ENCODE measurements at regions not wholly inside any gene's neighbourhood (a gene's known extent, or its start where the extent isn't known, plus 50 kb on each side); places are given as distances from the start of the nearest gene placed in this dataset.

- H3K4me3 ChIP-seq, result no peak overlapping the region
- H3K27me3 ChIP-seq, result no peaks in the 10 kb centered on the region
- DNase-seq (ENCODE audit: extremely low spot score), result peak; percentile 14
- no peaks in the 10 kb centered on the region for H3K9me3 ChIP-seq
- no peaks in the 10 kb centered on the region for H3K36me3 ChIP-seq
- TF ChIP-seq EP300 (IDR thresholded peaks at IDR 0.05) (no peak), POLR2AphosphoS5 (IDR thresholded peaks at IDR 0.05) (no peak), CTCF (IDR thresholded peaks at IDR 0.05) (no peak), POLR2A (IDR thresholded peaks at IDR 0.05; ENCODE audit: low read depth) (no peak)
- intact Hi-C loops (cut with DNase I), result no loop called here
- H3K27ac ChIP-seq (replicated peaks in 1 of 4), result peak overlapping the region; percentile 27 to 56 (median 48)
- 47% methylated on average over 2 of the region's 2 CpGs for WGBS
- H3K4me1 ChIP-seq, result peaks cover 5 to 49% (median 44%) of the 10 kb centered on the region in 4 donors
Observed at GRCh38 chr10:59077855-59078254, 98.6 kb upstream of the PHYHIPL start.

GRCh38 chr10:59078978-59079377 lies 97.5 kb upstream of the PHYHIPL start:
- no peaks in the 10 kb centered on the region for H3K36me3 ChIP-seq
- peaks cover 5 to 49% (median 44%) of the 10 kb centered on the region in 4 donors for H3K4me1 ChIP-seq
- H3K27me3 ChIP-seq, result no peaks in the 10 kb centered on the region
- 81% methylated on average over 1 of the region's 1 CpG for WGBS
- peak; percentile 3 for DNase-seq (ENCODE audit: extremely low spot score)
- no peaks in the 10 kb centered on the region for H3K9me3 ChIP-seq
- H3K4me3 ChIP-seq, result no peak overlapping the region
- peak overlapping the region; percentile 27 to 56 (median 48) for H3K27ac ChIP-seq (replicated peaks in 1 of 4)
- TF ChIP-seq EP300 (IDR thresholded peaks at IDR 0.05), result no peak
- TF ChIP-seq CTCF (IDR thresholded peaks at IDR 0.05), result no peak
- TF ChIP-seq POLR2AphosphoS5 (IDR thresholded peaks at IDR 0.05), result no peak
- TF ChIP-seq POLR2A (IDR thresholded peaks at IDR 0.05; ENCODE audit: low read depth), result no peak
- intact Hi-C loops (cut with DNase I), result no loop called here

GRCh38 chr10:59079386-59080226 lies 96.8 kb upstream of the PHYHIPL start:
- TF ChIP-seq CTCF (IDR thresholded peaks at IDR 0.05), result no peak
- TF ChIP-seq POLR2A (IDR thresholded peaks at IDR 0.05; ENCODE audit: low read depth), result no peak
- TF ChIP-seq EP300 (IDR thresholded peaks at IDR 0.05), result no peak
- TF ChIP-seq POLR2AphosphoS5 (IDR thresholded peaks at IDR 0.05), result no peak
- H3K4me3 ChIP-seq, result no peak overlapping the region
- intact Hi-C loops (cut with DNase I), result no loop called here
- peak; percentile 19 for DNase-seq (ENCODE audit: extremely low spot score)
- no peaks in the 10 kb centered on the region for H3K9me3 ChIP-seq
- no peaks in the 10 kb centered on the region for H3K27me3 ChIP-seq
- peaks cover 5 to 49% (median 44%) of the 10 kb centered on the region in 4 donors for H3K4me1 ChIP-seq
- no peaks in the 10 kb centered on the region for H3K36me3 ChIP-seq
- peak overlapping the region; percentile 40 to 63 (median 56) for H3K27ac ChIP-seq (replicated peaks in 1 of 4)
- WGBS, result 48% methylated on average over 4 of the region's 4 CpGs

GRCh38 chr10:59082249-59082648 lies 94.2 kb upstream of the PHYHIPL start:
- no peak overlapping the region for H3K4me3 ChIP-seq
- H3K4me1 ChIP-seq, result peaks cover 5 to 55% (median 46%) of the 10 kb centered on the region in 4 donors
- WGBS, result 97% methylated on average over 3 of the region's 3 CpGs
- H3K9me3 ChIP-seq, result no peaks in the 10 kb centered on the region
- H3K27me3 ChIP-seq, result no peaks in the 10 kb centered on the region
- H3K36me3 ChIP-seq, result no peaks in the 10 kb centered on the region
- intact Hi-C loops (cut with DNase I), result no loop called here
- no peak for DNase-seq (ENCODE audit: extremely low spot score)
- no peak overlapping the region for H3K27ac ChIP-seq (replicated peaks in 1 of 4)
- TF ChIP-seq CTCF (IDR thresholded peaks at IDR 0.05), result no peak
- no peak for TF ChIP-seq EP300 (IDR thresholded peaks at IDR 0.05)
- TF ChIP-seq POLR2A (IDR thresholded peaks at IDR 0.05; ENCODE audit: low read depth), result no peak
- no peak for TF ChIP-seq POLR2AphosphoS5 (IDR thresholded peaks at IDR 0.05)

Data from esophagus muscularis mucosa (tissue), 4 donors.